ENCODE measurements at regions not wholly inside any gene's neighbourhood (a gene's known extent, or its start where the extent isn't known, plus 50 kb on each side); places are given as distances from the start of the nearest gene placed in this dataset.

GRCh38 chr2:41785251-41786022 is 262.4 kb upstream of the PKDCC start:
- H3K36me3 ChIP-seq (ENCODE audit: insufficient read depth in 1 of 2, low read depth in 1 of 2): no peaks in the 10 kb centered on the region
- whole genome bisulfite sequencing, 3 donors: 34 to 50% (median 37%) methylated on average over 10 of the region's 10 CpGs
- ATAC-seq: no peak
- no peak for TF ChIP-seq CTCF (IDR thresholded peaks at IDR 0.05)
- H3K4me1 ChIP-seq: no peaks in the 10 kb centered on the region
- intact Hi-C loops (cut with DNase I): loop anchor here in 1 of 2 donors (10.0 kb wide), 1 partner anchor 1871 kb away; no protein-coding TSS in a partner anchor
- no peaks in the 10 kb centered on the region for H3K9me3 ChIP-seq
- no peak for DNase-seq
- H3K27ac ChIP-seq: no peak overlapping the region
- H3K27me3 ChIP-seq (ENCODE audit: insufficient read depth in 3 of 3, low read length in 2 of 3): no peaks in the 10 kb centered on the region
- H3K4me3 ChIP-seq: no peak overlapping the region

GRCh38 chr2:41791523-41791922 is 256.3 kb upstream of the PKDCC start:
- no peak for DNase-seq
- Histone ChIP-seq H3K4me1 (no peaks in the 10 kb centered on the region), H3K27ac (no peak overlapping the region), H3K9me3 (no peaks in the 10 kb centered on the region), H3K27me3 (ENCODE audit: insufficient read depth in 3 of 3, low read length in 2 of 3) (no peaks in the 10 kb centered on the region), H3K36me3 (ENCODE audit: insufficient read depth in 1 of 2, low read depth in 1 of 2) (no peaks in the 10 kb centered on the region), H3K4me3 (no peak overlapping the region)
- intact Hi-C loops (cut with DNase I): no loop called here
- WGBS, 3 donors: 42 to 66% (median 60%) methylated on average over 1 of the region's 1 CpG
- no peak for TF ChIP-seq CTCF (IDR thresholded peaks at IDR 0.05)
- no peak for ATAC-seq

- ATAC-seq (no peak), DNase-seq (no peak)
- TF ChIP-seq CTCF (IDR thresholded peaks at IDR 0.05): no peak
- Histone ChIP-seq H3K27ac (no peak overlapping the region), H3K9me3 (peaks cover 10% of the 10 kb centered on the region), H3K4me1 (no peaks in the 10 kb centered on the region), H3K4me3 (no peak overlapping the region), H3K36me3 (ENCODE audit: insufficient read depth in 1 of 2, low read depth in 1 of 2) (no peaks in the 10 kb centered on the region), H3K27me3 (ENCODE audit: insufficient read depth in 3 of 3, low read length in 2 of 3) (peaks cover 0 to 2% (median 0%) of the 10 kb centered on the region in 3 donors)
- WGBS, 3 donors: 57 to 72% (median 70%) methylated on average over 1 of the region's 1 CpG
- intact Hi-C loops (cut with DNase I): no loop called here
Observed at GRCh38 chr2:41803361-41803760, 244.5 kb upstream of the PKDCC start.

- Histone ChIP-seq H3K36me3 (ENCODE audit: insufficient read depth in 1 of 2, low read depth in 1 of 2) (no peaks in the 10 kb centered on the region), H3K4me3 (no peak overlapping the region), H3K27me3 (ENCODE audit: insufficient read depth in 3 of 3, low read length in 2 of 3) (peaks cover 0 to 2% (median 0%) of the 10 kb centered on the region in 3 donors), H3K4me1 (no peaks in the 10 kb centered on the region), H3K9me3 (peaks cover 5% of the 10 kb centered on the region), H3K27ac (no peak overlapping the region)
- WGBS, 3 donors: 90 to 97% (median 93%) methylated on average over 2 of the region's 2 CpGs
- ATAC-seq (no peak), DNase-seq (no peak)
- TF ChIP-seq CTCF (IDR thresholded peaks at IDR 0.05): no peak
- intact Hi-C loops (cut with DNase I): no loop called here
Observed at GRCh38 chr2:41806286-41806685, 241.5 kb upstream of the PKDCC start.

- 43 to 57% (median 49%) methylated on average over 2 of the region's 2 CpGs for WGBS, 3 donors
- no peak overlapping the region for H3K27ac ChIP-seq
- no peaks in the 10 kb centered on the region for H3K4me1 ChIP-seq
- H3K4me3 ChIP-seq: no peak overlapping the region
- intact Hi-C loops (cut with DNase I): no loop called here
- TF ChIP-seq CTCF (IDR thresholded peaks at IDR 0.05): no peak
- peaks cover 0 to 4% (median 0%) of the 10 kb centered on the region in 3 donors for H3K27me3 ChIP-seq (ENCODE audit: insufficient read depth in 3 of 3, low read length in 2 of 3)
- no peak for DNase-seq
- no peak for ATAC-seq
- peaks cover 3% of the 10 kb centered on the region for H3K9me3 ChIP-seq
- H3K36me3 ChIP-seq (ENCODE audit: insufficient read depth in 1 of 2, low read depth in 1 of 2): no peaks in the 10 kb centered on the region
Observed at GRCh38 chr2:41821167-41821566, 226.7 kb upstream of the PKDCC start.
